DND-41 (cell line): ENCODE measurements at regions not wholly inside any gene's neighbourhood (a gene's known extent, or its start where the extent isn't known, plus 50 kb on each side); places are given as distances from the start of the nearest gene placed in this dataset.

Experiments used
- ATAC-seq: fragments of 200-7000 bp; cut with Tn5 transposase; 3 replicates; pipeline ENCODE4 v1.9.1; 2021; ENCODE audit warnings: low read depth; ENCODE audit not compliant: insufficient read depth
- DNase-seq: peaks from one replicate; pipeline ENCODE4 v3.0.0-alpha.2; 2020
- H2AFZ ChIP-seq: 2 replicates; pipeline ENCODE4 v1.6.0; 2012; ENCODE audit warnings: low read depth, low read length
- H3K27ac ChIP-seq: 2 replicates; pipeline ENCODE4 v1.5.1; 2012; ENCODE audit warnings: low read length, inconsistent platforms
- H3K27me3 ChIP-seq: fragments of 200-600 bp; sonication (generic); 2 replicates; pipeline ENCODE4 v1.6.0; 2012; ENCODE audit warnings: low read length, mild to moderate bottlenecking, inconsistent platforms; ENCODE audit not compliant: insufficient read depth, poor library complexity
- H3K36me3 ChIP-seq: 2 replicates; pipeline ENCODE4 v1.5.1; 2012; ENCODE audit warnings: low read length, inconsistent platforms; ENCODE audit not compliant: insufficient read depth
- H3K4me1 ChIP-seq: 2 replicates; pipeline ENCODE4 v1.5.1; 2012; ENCODE audit warnings: mild to moderate bottlenecking, low read length; ENCODE audit not compliant: insufficient read depth
- H3K4me2 ChIP-seq: 2 replicates; pipeline ENCODE4 v1.6.0; 2012; ENCODE audit warnings: mild to moderate bottlenecking, moderate library complexity, low read length, inconsistent platforms; ENCODE audit not compliant: insufficient read depth
- H3K4me3 ChIP-seq, 2 experiments: fragments of 200-600 bp in 1 of 2; shearing (Covaris generic) in 1 of 2; 2 replicates each; pipeline ENCODE4 v1.5.1; 2012 to 2016; ENCODE audit warnings: inconsistent platforms in 2 of 2, low read length in 2 of 2, mild to moderate bottlenecking in 2 of 2, low read depth in 1 of 2, moderate library complexity in 1 of 2
- H3K79me2 ChIP-seq: 2 replicates; pipeline ENCODE4 v1.6.0; 2012; ENCODE audit warnings: low read length, inconsistent platforms; ENCODE audit not compliant: insufficient read depth
- H3K9ac ChIP-seq: 2 replicates; pipeline ENCODE4 v1.6.0; 2012; ENCODE audit warnings: low read depth, mild to moderate bottlenecking, inconsistent platforms, low read length, moderate library complexity
- H3K9me3 ChIP-seq: 2 replicates; pipeline ENCODE4 v1.5.1; 2012; ENCODE audit warnings: low read length, moderate library complexity, mild to moderate bottlenecking, inconsistent platforms; ENCODE audit not compliant: insufficient read depth, severe bottlenecking
- H4K20me1 ChIP-seq: 2 replicates; pipeline ENCODE4 v1.6.0; 2012; ENCODE audit warnings: low read length; ENCODE audit not compliant: insufficient read depth
- CTCF ChIP-seq: IDR thresholded peaks from 2 replicates; pipeline ENCODE4 v1.5.1; 2012; ENCODE audit warnings: borderline replicate concordance, low read length, moderate library complexity, mild to moderate bottlenecking; ENCODE audit not compliant: poor library complexity, severe bottlenecking; ENCODE audit errors: extremely low read depth
- EZH2 ChIP-seq: IDR thresholded peaks from 3 replicates; pipeline ENCODE4 v1.6.1; 2012; ENCODE audit warnings: borderline replicate concordance, low read depth, mild to moderate bottlenecking, moderate library complexity, low read length, inconsistent platforms; ENCODE audit not compliant: severe bottlenecking

GRCh38 chr12:131639270-131639940, 71.5 kb upstream of the SFSWAP start:
- H3K9me3 ChIP-seq = no peaks in the 10 kb centered on the region
- no peak overlapping the region for H3K9ac ChIP-seq
- H2AFZ ChIP-seq = no peak overlapping the region
- no peak overlapping the region for H3K4me2 ChIP-seq
- no peak for TF ChIP-seq EZH2
- no peaks in the 10 kb centered on the region for H3K4me1 ChIP-seq
- H3K27ac ChIP-seq = no peak overlapping the region
- H3K4me3 ChIP-seq = no peak overlapping the region
- H3K36me3 ChIP-seq = no peaks in the 10 kb centered on the region
- no peaks in the 10 kb centered on the region for H4K20me1 ChIP-seq
- H3K27me3 ChIP-seq = no peaks in the 10 kb centered on the region
- no peaks in the 10 kb centered on the region for H3K79me2 ChIP-seq
- ATAC-seq (no peak), DNase-seq (no peak)

- Histone ChIP-seq H4K20me1 (no peaks in the 10 kb centered on the region; the same call in 1 of the 2 replicates), H3K4me2 (no peak overlapping the region), H3K79me2 (no peaks in the 10 kb centered on the region), H3K27me3 (no peaks in the 10 kb centered on the region), H3K4me3 (no peak overlapping the region), H3K36me3 (no peaks in the 10 kb centered on the region), H2AFZ (no peak overlapping the region), H3K4me1 (no peaks in the 10 kb centered on the region), H3K9ac (no peak overlapping the region), H3K27ac (no peak overlapping the region), H3K9me3 (no peaks in the 10 kb centered on the region)
- ATAC-seq (no peak), DNase-seq (no peak)
- TF ChIP-seq EZH2 (no peak), CTCF (no peak)
Observed at GRCh38 chr12:131640525-131640924, 70.4 kb upstream of the SFSWAP start.

GRCh38 chr12:131641315-131641714, 69.6 kb upstream of the SFSWAP start:
- Histone ChIP-seq H3K27me3 (no peaks in the 10 kb centered on the region), H3K9ac (no peak overlapping the region), H2AFZ (no peak overlapping the region), H3K9me3 (no peaks in the 10 kb centered on the region), H3K4me3 (no peak overlapping the region), H3K79me2 (no peaks in the 10 kb centered on the region), H3K4me2 (no peak overlapping the region), H4K20me1 (no peaks in the 10 kb centered on the region; the same call in 1 of the 2 replicates), H3K36me3 (no peaks in the 10 kb centered on the region), H3K27ac (no peak overlapping the region), H3K4me1 (no peaks in the 10 kb centered on the region)
- no peak for TF ChIP-seq EZH2
- TF ChIP-seq CTCF = no peak
- ATAC-seq = no peak
- DNase-seq = no peak

GRCh38 chr12:131642101-131642540, 68.8 kb upstream of the SFSWAP start:
- no peaks in the 10 kb centered on the region for H3K36me3 ChIP-seq
- H3K4me2 ChIP-seq = no peak overlapping the region
- H3K9me3 ChIP-seq = no peaks in the 10 kb centered on the region
- no peak overlapping the region for H3K27ac ChIP-seq
- TF ChIP-seq EZH2 (no peak), CTCF (no peak)
- H4K20me1 ChIP-seq = no peaks in the 10 kb centered on the region; the same call in 1 of the 2 replicates
- H2AFZ ChIP-seq = no peak overlapping the region
- no peaks in the 10 kb centered on the region for H3K4me1 ChIP-seq
- DNase-seq = no peak
- H3K79me2 ChIP-seq = no peaks in the 10 kb centered on the region
- ATAC-seq = no peak
- H3K4me3 ChIP-seq = no peak overlapping the region
- H3K27me3 ChIP-seq = no peaks in the 10 kb centered on the region
- no peak overlapping the region for H3K9ac ChIP-seq
